ENCODE measurements at regions not wholly inside any gene's neighbourhood (a gene's known extent, or its start where the extent isn't known, plus 50 kb on each side); places are given as distances from the start of the nearest gene placed in this dataset.

DNA sequence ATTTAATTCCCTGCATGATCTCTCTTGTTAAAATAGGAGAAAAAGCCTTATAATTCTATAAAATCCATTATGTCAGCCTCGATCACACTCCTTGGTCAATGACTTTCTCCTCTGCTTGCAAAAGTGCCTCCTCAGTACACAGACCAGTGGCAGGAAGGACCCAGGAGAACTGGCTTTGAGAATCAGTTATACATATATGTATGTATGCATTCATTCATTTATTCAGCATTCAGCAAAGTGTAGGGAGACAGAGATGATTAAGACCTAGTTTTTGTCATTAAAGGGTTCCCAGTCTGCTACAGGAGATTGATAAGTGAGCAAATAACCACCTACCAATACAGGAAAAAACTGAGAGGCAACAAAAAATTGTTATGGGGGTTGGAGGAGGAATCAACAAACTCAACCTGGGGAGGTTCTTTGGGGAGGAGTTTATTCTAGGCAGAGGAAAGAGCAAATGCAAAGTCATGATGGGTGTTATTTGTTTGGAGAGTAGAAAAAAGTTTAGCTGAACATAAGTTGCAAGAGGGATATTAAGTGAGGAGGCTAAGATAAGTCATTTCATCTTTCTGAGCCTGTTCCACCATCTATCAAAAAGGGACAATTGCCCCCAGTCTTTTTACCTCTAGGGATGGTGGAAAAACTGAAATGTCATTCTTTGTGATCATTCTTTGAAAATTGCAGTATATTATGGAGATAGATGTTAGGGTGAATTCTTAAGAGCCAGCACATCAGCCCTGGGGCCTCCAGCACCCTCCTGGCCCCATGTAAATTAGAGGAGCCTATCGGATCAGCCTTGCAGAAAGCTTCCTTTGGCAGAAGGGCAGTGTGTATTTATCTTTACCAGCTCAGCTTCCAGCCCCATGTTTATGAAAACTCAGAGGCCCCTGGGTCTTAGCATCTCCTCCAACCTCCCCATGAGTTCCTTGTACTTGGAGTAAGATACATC lies 128.0 kb downstream of the OMA1 start:
- H3K36me3 Mint-ChIP-seq (ENCODE audit: low read depth, unreplicated experiment) = no peaks in the 10 kb centered on the region
- no peaks in the 10 kb centered on the region for H3K4me1 Mint-ChIP-seq (ENCODE audit: low read depth, unreplicated experiment)
- Histone ChIP-seq H3K4me3 (ENCODE audit: insufficient read depth, low read depth, low read length) (no peak overlapping the region), H4K20me1 (ENCODE audit: insufficient read depth, low read length) (no peaks in the 10 kb centered on the region), H3K9me3 (ENCODE audit: insufficient read depth, low read depth, low read length) (no peaks in the 10 kb centered on the region), H3K4me2 (ENCODE audit: low read length) (no peak overlapping the region), H3K36me3 (ENCODE audit: insufficient read depth, low read length) (no peaks in the 10 kb centered on the region), H3K4me1 (ENCODE audit: insufficient read depth, low read length) (no peaks in the 10 kb centered on the region), H3K79me2 (ENCODE audit: insufficient read depth, low read length) (no peaks in the 10 kb centered on the region), H2AFZ (ENCODE audit: low read depth, low read length) (no peak overlapping the region), H3K9ac (ENCODE audit: low read length) (no peak overlapping the region), H3K27me3 (ENCODE audit: insufficient read depth, low read length) (no peaks in the 10 kb centered on the region), H3K27ac (ENCODE audit: low read depth, low read length) (no peak overlapping the region)
- no peak for DNase-seq (ENCODE audit: low read depth)
- TF ChIP-seq, protein P1, sequence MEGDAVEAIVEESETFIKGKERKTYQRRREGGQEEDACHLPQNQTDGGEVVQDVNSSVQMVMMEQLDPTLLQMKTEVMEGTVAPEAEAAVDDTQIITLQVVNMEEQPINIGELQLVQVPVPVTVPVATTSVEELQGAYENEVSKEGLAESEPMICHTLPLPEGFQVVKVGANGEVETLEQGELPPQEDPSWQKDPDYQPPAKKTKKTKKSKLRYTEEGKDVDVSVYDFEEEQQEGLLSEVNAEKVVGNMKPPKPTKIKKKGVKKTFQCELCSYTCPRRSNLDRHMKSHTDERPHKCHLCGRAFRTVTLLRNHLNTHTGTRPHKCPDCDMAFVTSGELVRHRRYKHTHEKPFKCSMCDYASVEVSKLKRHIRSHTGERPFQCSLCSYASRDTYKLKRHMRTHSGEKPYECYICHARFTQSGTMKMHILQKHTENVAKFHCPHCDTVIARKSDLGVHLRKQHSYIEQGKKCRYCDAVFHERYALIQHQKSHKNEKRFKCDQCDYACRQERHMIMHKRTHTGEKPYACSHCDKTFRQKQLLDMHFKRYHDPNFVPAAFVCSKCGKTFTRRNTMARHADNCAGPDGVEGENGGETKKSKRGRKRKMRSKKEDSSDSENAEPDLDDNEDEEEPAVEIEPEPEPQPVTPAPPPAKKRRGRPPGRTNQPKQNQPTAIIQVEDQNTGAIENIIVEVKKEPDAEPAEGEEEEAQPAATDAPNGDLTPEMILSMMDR (IDR thresholded peaks at IDR 0.05; ENCODE audit: insufficient read depth, low read depth, low read length) = no peak
- no peak for TF ChIP-seq EZH2 (IDR thresholded peaks at IDR 0.05; ENCODE audit: insufficient read depth, low read length)
- FAIRE-seq = no peak
- peaks cover 14% of the 10 kb centered on the region for H3K27me3 Mint-ChIP-seq (ENCODE audit: low read depth, unreplicated experiment)
- H3K27ac Mint-ChIP-seq (ENCODE audit: unreplicated experiment) = no peak overlapping the region
- no peaks in the 10 kb centered on the region for H3K9me3 Mint-ChIP-seq (ENCODE audit: unreplicated experiment)
- H3K4me3 Mint-ChIP-seq (ENCODE audit: unreplicated experiment) = no peak overlapping the region

DNA sequence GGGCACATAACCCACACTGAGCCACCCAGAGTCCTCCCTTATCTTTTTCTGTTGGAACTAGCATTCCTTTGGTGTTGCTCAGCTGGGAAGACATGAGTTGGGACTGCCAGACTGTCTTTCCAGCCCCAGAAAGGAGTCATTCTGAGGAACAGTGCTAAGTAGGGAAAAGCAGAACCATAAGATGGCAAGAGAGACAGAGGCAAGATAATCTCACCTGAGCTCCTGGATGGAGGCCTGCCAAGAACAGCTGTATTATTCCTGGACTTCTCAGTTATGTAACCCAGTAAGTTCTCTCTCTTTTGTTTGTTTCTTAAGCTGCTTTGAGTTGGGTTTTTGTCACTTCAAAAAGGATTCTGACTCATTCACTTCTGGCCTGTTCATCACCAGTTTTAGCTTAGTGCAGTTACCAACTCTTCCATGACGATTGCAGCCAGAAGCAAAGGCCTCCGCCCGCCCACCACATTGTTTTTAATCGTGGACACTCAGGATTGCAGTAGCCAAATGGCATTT lies 134.4 kb downstream of the OMA1 start:
- Histone ChIP-seq H3K79me2 (ENCODE audit: insufficient read depth, low read length) (no peaks in the 10 kb centered on the region), H2AFZ (ENCODE audit: low read depth, low read length) (peak overlapping the region; percentile 30), H3K9me3 (ENCODE audit: insufficient read depth, low read depth, low read length) (no peaks in the 10 kb centered on the region), H3K9ac (ENCODE audit: low read length) (no peak overlapping the region), H3K27ac (ENCODE audit: low read depth, low read length) (peak overlapping the region; percentile 14), H3K27me3 (ENCODE audit: insufficient read depth, low read length) (no peaks in the 10 kb centered on the region), H3K4me3 (ENCODE audit: insufficient read depth, low read depth, low read length) (no peak overlapping the region), H4K20me1 (ENCODE audit: insufficient read depth, low read length) (no peaks in the 10 kb centered on the region), H3K36me3 (ENCODE audit: insufficient read depth, low read length) (no peaks in the 10 kb centered on the region), H3K4me2 (ENCODE audit: low read length) (peak overlapping the region; percentile 59), H3K4me1 (ENCODE audit: insufficient read depth, low read length) (peaks cover 23% of the 10 kb centered on the region)
- no peak overlapping the region for H3K4me3 Mint-ChIP-seq (ENCODE audit: unreplicated experiment)
- peak; percentile 87 for FAIRE-seq
- TF ChIP-seq EZH2 (IDR thresholded peaks at IDR 0.05; ENCODE audit: insufficient read depth, low read length) = no peak
- TF ChIP-seq, protein P1 (IDR thresholded peaks at IDR 0.05; ENCODE audit: insufficient read depth, low read depth, low read length) = no peak
- peaks cover 15% of the 10 kb centered on the region for H3K4me1 Mint-ChIP-seq (ENCODE audit: low read depth, unreplicated experiment)
- DNase-seq (ENCODE audit: low read depth) = peak; percentile 77
- no peaks in the 10 kb centered on the region for H3K36me3 Mint-ChIP-seq (ENCODE audit: low read depth, unreplicated experiment)
- H3K9me3 Mint-ChIP-seq (ENCODE audit: unreplicated experiment) = peaks cover 2% of the 10 kb centered on the region
- H3K27me3 Mint-ChIP-seq (ENCODE audit: low read depth, unreplicated experiment) = peaks cover 12% of the 10 kb centered on the region
- H3K27ac Mint-ChIP-seq (ENCODE audit: unreplicated experiment) = peak overlapping the region; percentile 77

All from astrocyte (in vitro differentiated cells and primary cell).